ENCODE measurements at regions not wholly inside any gene's neighbourhood (a gene's known extent, or its start where the extent isn't known, plus 50 kb on each side); places are given as distances from the start of the nearest gene placed in this dataset.

DNA sequence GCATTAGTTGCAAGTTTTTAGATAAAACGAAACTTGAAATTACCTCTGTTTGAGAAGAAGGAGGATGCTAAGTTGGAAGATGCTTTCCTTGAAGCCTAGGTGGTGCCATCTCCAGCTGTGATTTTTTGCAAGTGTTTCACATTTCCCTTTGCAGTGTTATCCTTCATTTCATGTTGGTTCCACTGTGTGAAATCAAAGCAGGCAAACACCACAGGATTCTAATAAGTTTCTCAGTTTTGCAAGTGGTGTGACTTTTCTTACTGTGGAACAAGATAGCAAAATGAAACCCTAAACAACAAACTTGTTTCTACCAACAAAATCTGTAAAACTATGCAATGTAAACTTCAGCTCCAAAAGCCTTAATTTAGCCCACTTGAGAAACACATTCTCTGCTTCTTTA is 260.9 kb downstream of the OXSM start:
- H3K4me1 ChIP-seq (ENCODE audit: insufficient read depth, low read length) = no peaks in the 10 kb centered on the region
- H3K4me3 ChIP-seq (replicated peaks in 1 of 3; ENCODE audit: insufficient read depth in 1 of 3, low read depth in 2 of 3, low read length in 3 of 3) = no peak overlapping the region
- no peaks in the 10 kb centered on the region for H3K79me2 ChIP-seq (ENCODE audit: insufficient read depth, low read length)
- in situ Hi-C loops (cut with HindIII; ENCODE audit: extremely low pct_ligation_motif_present, low pct_unique_long_range_greater_than_20kb) = no loop called here
- ChIA-PET CTCF (ENCODE audit: low intra/inter-chr PET ratio, low total read pairs) (no interaction called here), POLR2A (no interaction called here)
- H2AFZ ChIP-seq (ENCODE audit: low read length) = no peak overlapping the region
- no peak overlapping the region for H3K4me2 ChIP-seq (ENCODE audit: low read depth, low read length)
- no peaks in the 10 kb centered on the region for H3K27me3 ChIP-seq (ENCODE audit: control insufficient read depth in 1 of 2, insufficient read depth in 2 of 2, low read length in 2 of 2)
- H4K20me1 ChIP-seq (ENCODE audit: insufficient read depth, low read length) = no peaks in the 10 kb centered on the region
- no TSS peak for BruUV-seq (replicated peaks)
- no peak overlapping the region for H3K27ac ChIP-seq (ENCODE audit: extremely low read length, insufficient read depth, low read length)
- peaks cover 59% of the 10 kb centered on the region for H3K9me3 ChIP-seq (ENCODE audit: low read length)
- FAIRE-seq (no peak), ATAC-seq (no peak), DNase-seq (ENCODE audit: low spot score) (no peak)
- 0% methylated on average over 1 of the region's 1 CpG for WGBS (ENCODE audit: low lambda C conversion rate)
- intact Hi-C loops (cut with micrococcal nuclease; ENCODE audit: unreplicated experiment) = no loop called here
- no peak overlapping the region for H3K9ac ChIP-seq (ENCODE audit: insufficient read depth, low read depth, low read length)
- H3K36me3 ChIP-seq (replicated peaks in 1 of 2; ENCODE audit: control insufficient read depth in 1 of 2, insufficient read depth in 2 of 2, low read length in 2 of 2) = no peaks in the 10 kb centered on the region
- TF ChIP-seq PRDM10 (CRISPR knock-in tag; IDR thresholded peaks at IDR 0.05; ENCODE audit: low read depth) (no peak), NR2F1 (CRISPR knock-in tag; IDR thresholded peaks at IDR 0.05) (no peak), ZFP36L1 (CRISPR knock-in tag; IDR thresholded peaks at IDR 0.05) (no peak), ZNF558 (CRISPR knock-in tag; IDR thresholded peaks at IDR 0.05; ENCODE audit: borderline replicate concordance) (no peak), HOXA9 (CRISPR knock-in tag; IDR thresholded peaks at IDR 0.05; ENCODE audit: borderline replicate concordance) (no peak), ZNF276 (CRISPR knock-in tag; IDR thresholded peaks at IDR 0.05; ENCODE audit: low read depth) (no peak)
- TF ChIP-seq, protein P1, sequence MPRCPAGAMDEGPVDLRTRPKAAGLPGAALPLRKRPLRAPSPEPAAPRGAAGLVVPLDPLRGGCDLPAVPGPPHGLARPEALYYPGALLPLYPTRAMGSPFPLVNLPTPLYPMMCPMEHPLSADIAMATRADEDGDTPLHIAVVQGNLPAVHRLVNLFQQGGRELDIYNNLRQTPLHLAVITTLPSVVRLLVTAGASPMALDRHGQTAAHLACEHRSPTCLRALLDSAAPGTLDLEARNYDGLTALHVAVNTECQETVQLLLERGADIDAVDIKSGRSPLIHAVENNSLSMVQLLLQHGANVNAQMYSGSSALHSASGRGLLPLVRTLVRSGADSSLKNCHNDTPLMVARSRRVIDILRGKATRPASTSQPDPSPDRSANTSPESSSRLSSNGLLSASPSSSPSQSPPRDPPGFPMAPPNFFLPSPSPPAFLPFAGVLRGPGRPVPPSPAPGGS (CRISPR knock-in tag; IDR thresholded peaks at IDR 0.05) = no peak
- TF ChIP-seq, protein P2, sequence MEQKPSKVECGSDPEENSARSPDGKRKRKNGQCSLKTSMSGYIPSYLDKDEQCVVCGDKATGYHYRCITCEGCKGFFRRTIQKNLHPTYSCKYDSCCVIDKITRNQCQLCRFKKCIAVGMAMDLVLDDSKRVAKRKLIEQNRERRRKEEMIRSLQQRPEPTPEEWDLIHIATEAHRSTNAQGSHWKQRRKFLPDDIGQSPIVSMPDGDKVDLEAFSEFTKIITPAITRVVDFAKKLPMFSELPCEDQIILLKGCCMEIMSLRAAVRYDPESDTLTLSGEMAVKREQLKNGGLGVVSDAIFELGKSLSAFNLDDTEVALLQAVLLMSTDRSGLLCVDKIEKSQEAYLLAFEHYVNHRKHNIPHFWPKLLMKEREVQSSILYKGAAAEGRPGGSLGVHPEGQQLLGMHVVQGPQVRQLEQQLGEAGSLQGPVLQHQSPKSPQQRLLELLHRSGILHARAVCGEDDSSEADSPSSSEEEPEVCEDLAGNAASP (CRISPR knock-in tag; IDR thresholded peaks at IDR 0.05; ENCODE audit: borderline replicate concordance) = no peak
- TF ChIP-seq, protein P3, sequence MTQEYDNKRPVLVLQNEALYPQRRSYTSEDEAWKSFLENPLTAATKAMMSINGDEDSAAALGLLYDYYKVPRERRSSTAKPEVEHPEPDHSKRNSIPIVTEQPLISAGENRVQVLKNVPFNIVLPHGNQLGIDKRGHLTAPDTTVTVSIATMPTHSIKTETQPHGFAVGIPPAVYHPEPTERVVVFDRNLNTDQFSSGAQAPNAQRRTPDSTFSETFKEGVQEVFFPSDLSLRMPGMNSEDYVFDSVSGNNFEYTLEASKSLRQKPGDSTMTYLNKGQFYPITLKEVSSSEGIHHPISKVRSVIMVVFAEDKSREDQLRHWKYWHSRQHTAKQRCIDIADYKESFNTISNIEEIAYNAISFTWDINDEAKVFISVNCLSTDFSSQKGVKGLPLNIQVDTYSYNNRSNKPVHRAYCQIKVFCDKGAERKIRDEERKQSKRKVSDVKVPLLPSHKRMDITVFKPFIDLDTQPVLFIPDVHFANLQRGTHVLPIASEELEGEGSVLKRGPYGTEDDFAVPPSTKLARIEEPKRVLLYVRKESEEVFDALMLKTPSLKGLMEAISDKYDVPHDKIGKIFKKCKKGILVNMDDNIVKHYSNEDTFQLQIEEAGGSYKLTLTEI (CRISPR knock-in tag; conservative IDR thresholded peaks at IDR 0.05) = no peak

Data from HepG2 (cell line).